GM12875 (cell line): ENCODE measurements at regions not wholly inside any gene's neighbourhood (a gene's known extent, or its start where the extent isn't known, plus 50 kb on each side); places are given as distances from the start of the nearest gene placed in this dataset.

Experiments
- H3K4me3 ChIP-seq: one replicate; pipeline ENCODE4 v1.5.1; 2011; ENCODE audit warnings: low read depth, low read length, control low read depth
- CTCF ChIP-seq: IDR thresholded peaks from 2 replicates; pipeline ENCODE4 v1.5.1; 2011; ENCODE audit warnings: low read depth, mild to moderate bottlenecking, control low read depth, inconsistent platforms, low read length, moderate library complexity, borderline replicate concordance; ENCODE audit not compliant: insufficient read depth

- TF ChIP-seq CTCF, result no peak
- no peak overlapping the region for H3K4me3 ChIP-seq
Measured at GRCh38 chr21:36548866-36549265, 68.9 kb upstream of the CLDN14 start.

GRCh38 chr21:36549470-36549869, 69.5 kb upstream of the CLDN14 start:
- no peak for TF ChIP-seq CTCF

GRCh38 chr21:36550761-36551160, 70.8 kb upstream of the CLDN14 start:
- no peak overlapping the region for H3K4me3 ChIP-seq
- no peak for TF ChIP-seq CTCF

More at GRCh38 chr21:36549470-36549869, 69.5 kb upstream of the CLDN14 start:
- no peak overlapping the region for H3K4me3 ChIP-seq

GRCh38 chr21:36551321-36551720, 71.4 kb upstream of the CLDN14 start:
- no peak for TF ChIP-seq CTCF

GRCh38 chr21:36551731-36552433, 72.0 kb upstream of the CLDN14 start:
- no peak for TF ChIP-seq CTCF
- no peak overlapping the region for H3K4me3 ChIP-seq

More at GRCh38 chr21:36551321-36551720, 71.4 kb upstream of the CLDN14 start:
- no peak overlapping the region for H3K4me3 ChIP-seq

- no peak overlapping the region for H3K4me3 ChIP-seq
- no peak for TF ChIP-seq CTCF
Measured at GRCh38 chr21:36552434-36552785, 72.5 kb upstream of the CLDN14 start.

- no peak overlapping the region for H3K4me3 ChIP-seq
Measured at GRCh38 chr21:36553406-36553805, 73.5 kb upstream of the CLDN14 start.

More at GRCh38 chr21:36553406-36553805, 73.5 kb upstream of the CLDN14 start:
- no peak for TF ChIP-seq CTCF
